Uterus (tissue), 3 donors: ENCODE measurements at regions not wholly inside any gene's neighbourhood (a gene's known extent, or its start where the extent isn't known, plus 50 kb on each side); places are given as distances from the start of the nearest gene placed in this dataset.

Source experiments
- DNase-seq, 2 donors: peaks; one replicate each; pipeline ENCODE4 v3.0.0-alpha.2; 2019 to 2020
- H3K27ac ChIP-seq, 2 donors: fragments of 200-600 bp; sonication (generic); 1 replicate in 1 of 2; 2 replicates in 1 of 2; pipeline ENCODE4 v1.5.1; 2016 to 2018
- H3K27me3 ChIP-seq, 2 donors: fragments of 200-600 bp; sonication (generic); one replicate each; pipeline ENCODE4 v1.5.1; 2018 to 2019; ENCODE audit warnings: control low read depth in 1 of 2
- H3K36me3 ChIP-seq, 2 donors: fragments of 200-600 bp; sonication (generic); one replicate each; pipeline ENCODE4 v1.5.1; 2019; ENCODE audit warnings: control low read depth in 1 of 2
- H3K4me1 ChIP-seq, 2 donors: fragments of 200-600 bp; sonication (generic); one replicate each; pipeline ENCODE4 v1.5.1; 2018 to 2019; ENCODE audit warnings: control low read depth in 1 of 2
- H3K4me3 ChIP-seq, 2 donors: fragments of 200-600 bp; sonication (generic); 1 replicate in 1 of 2; 2 replicates in 1 of 2; pipeline ENCODE4 v1.5.1; 2018 to 2019; ENCODE audit warnings: mild to moderate bottlenecking in 1 of 2
- H3K9me3 ChIP-seq, 2 donors: fragments of 200-600 bp; sonication (generic); one replicate each; pipeline ENCODE4 v1.5.1; 2019; ENCODE audit warnings: control low read depth in 1 of 2
- CTCF ChIP-seq, 4 experiments: fragments of 200-600 bp in 2 of 4; fragments of 450-650 bp in 2 of 4; sonication (generic) in 2 of 4; IDR thresholded peaks; one replicate each; pipeline ENCODE4 v1.5.1; 2016 to 2019; ENCODE audit warnings: antibody characterized with exemption in 4 of 4, mild to moderate bottlenecking in 2 of 4, moderate library complexity in 1 of 4
- POLR2A ChIP-seq, 2 donors: fragments of 450-650 bp; IDR thresholded peaks; one replicate each; pipeline ENCODE4 v1.6.1; 2016; ENCODE audit warnings: antibody characterized with exemption in 2 of 2, mild to moderate bottlenecking in 1 of 2, moderate library complexity in 1 of 2
- intact Hi-C: fragments of 100-400 bp; cut with DNase I; formaldehyde crosslinking; loops from one replicate; pipeline ENCODE4 v1.15.1; 2023; ENCODE audit warnings: low total_unique reads
- donor health status: DM: yes; HTN: yes; CAD: no.

GRCh38 chr3:64398006-64398405 is 172.7 kb upstream of the PRICKLE2 start:
- no peak for DNase-seq
- no peak overlapping the region for H3K4me3 ChIP-seq
- H3K9me3 ChIP-seq, result no peaks in the 10 kb centered on the region
- intact Hi-C loops, result loop anchor here (5.0 kb wide), 1 partner anchor 366 kb away; no protein-coding TSS in a partner anchor
- no peak for TF ChIP-seq POLR2A (IDR thresholded peaks at IDR 0.05)
- no peak for TF ChIP-seq CTCF (IDR thresholded peaks at IDR 0.05)
- H3K36me3 ChIP-seq, result no peaks in the 10 kb centered on the region
- H3K4me1 ChIP-seq, result peaks cover 8 to 13% of the 10 kb centered on the region in 2 donors
- no peaks in the 10 kb centered on the region for H3K27me3 ChIP-seq
- H3K27ac ChIP-seq, result peak overlapping the region; percentile 66 to 76

GRCh38 chr3:64397573-64397972 is 172.3 kb upstream of the PRICKLE2 start:
- H3K9me3 ChIP-seq, result no peaks in the 10 kb centered on the region
- H3K27ac ChIP-seq, result peak overlapping the region; percentile 66 to 76
- H3K36me3 ChIP-seq, result no peaks in the 10 kb centered on the region
- TF ChIP-seq CTCF (IDR thresholded peaks at IDR 0.05) (no peak), POLR2A (IDR thresholded peaks at IDR 0.05) (no peak)
- H3K4me1 ChIP-seq, result peaks cover 8 to 13% of the 10 kb centered on the region in 2 donors
- no peaks in the 10 kb centered on the region for H3K27me3 ChIP-seq
- H3K4me3 ChIP-seq, result no peak overlapping the region
- intact Hi-C loops, result loop anchor here (5.0 kb wide), 1 partner anchor 365 kb away; no protein-coding TSS in a partner anchor
- no peak for DNase-seq

GRCh38 chr3:64395490-64395889 is 170.2 kb upstream of the PRICKLE2 start:
- H3K27ac ChIP-seq, result peak overlapping the region in 1 of 2 donors; percentile 11
- DNase-seq, result no peak
- H3K4me3 ChIP-seq, result no peak overlapping the region
- H3K27me3 ChIP-seq, result no peaks in the 10 kb centered on the region
- H3K9me3 ChIP-seq, result no peaks in the 10 kb centered on the region
- TF ChIP-seq POLR2A (IDR thresholded peaks at IDR 0.05) (no peak), CTCF (IDR thresholded peaks at IDR 0.05) (no peak)
- peaks cover 8 to 13% of the 10 kb centered on the region in 2 donors for H3K4me1 ChIP-seq
- intact Hi-C loops, result loop anchor here (5.0 kb wide), 1 partner anchor 363 kb away; no protein-coding TSS in a partner anchor
- H3K36me3 ChIP-seq, result no peaks in the 10 kb centered on the region

GRCh38 chr3:64393193-64393592 is 167.9 kb upstream of the PRICKLE2 start:
- DNase-seq, result no peak
- intact Hi-C loops, result no loop called here

GRCh38 chr3:64392001-64392400 is 166.7 kb upstream of the PRICKLE2 start:
- Histone ChIP-seq H3K27ac (no peak overlapping the region), H3K9me3 (no peaks in the 10 kb centered on the region), H3K4me1 (no peaks in the 10 kb centered on the region), H3K36me3 (no peaks in the 10 kb centered on the region), H3K4me3 (no peak overlapping the region), H3K27me3 (no peaks in the 10 kb centered on the region)
- TF ChIP-seq POLR2A (IDR thresholded peaks at IDR 0.05) (no peak), CTCF (IDR thresholded peaks at IDR 0.05) (no peak)
- intact Hi-C loops, result no loop called here
- DNase-seq, result no peak

More at GRCh38 chr3:64393193-64393592, 167.9 kb upstream of the PRICKLE2 start:
- TF ChIP-seq CTCF (IDR thresholded peaks at IDR 0.05), result no peak
- no peak for TF ChIP-seq POLR2A (IDR thresholded peaks at IDR 0.05)
- Histone ChIP-seq H3K9me3 (no peaks in the 10 kb centered on the region), H3K27me3 (no peaks in the 10 kb centered on the region), H3K4me1 (peaks cover 4 to 8% of the 10 kb centered on the region in 2 donors), H3K36me3 (no peaks in the 10 kb centered on the region), H3K4me3 (no peak overlapping the region), H3K27ac (no peak overlapping the region)
